GM19193 (cell line): ENCODE measurements at regions not wholly inside any gene's neighbourhood (a gene's known extent, or its start where the extent isn't known, plus 50 kb on each side); places are given as distances from the start of the nearest gene placed in this dataset.

Source experiments
- POLR2A ChIP-seq: IDR thresholded peaks from 4 replicates; pipeline ENCODE4 v1.6.1; 2011; ENCODE audit not compliant: insufficient read depth, insufficient read length; ENCODE audit errors: extremely low read depth

DNA sequence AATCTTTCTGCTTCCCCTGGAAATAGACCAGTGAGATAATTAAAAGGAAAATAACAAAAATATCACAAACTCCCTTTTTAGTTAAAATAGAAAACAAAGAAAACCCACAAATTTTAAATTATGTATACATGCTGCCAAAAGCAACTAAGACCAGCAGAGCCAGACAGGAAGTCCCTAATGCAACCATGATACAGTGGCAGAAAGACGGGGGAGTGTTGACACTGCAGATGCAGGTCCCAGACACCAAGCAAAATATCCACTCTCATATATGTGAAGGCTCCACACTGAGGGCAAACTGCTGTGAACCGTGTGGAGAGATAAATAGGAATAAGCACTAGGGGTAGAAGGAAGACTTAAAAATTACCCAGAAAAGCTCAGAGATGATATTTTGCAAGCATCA is 401.0 kb downstream of the BTG1 start:
- no peak for TF ChIP-seq POLR2A

DNA sequence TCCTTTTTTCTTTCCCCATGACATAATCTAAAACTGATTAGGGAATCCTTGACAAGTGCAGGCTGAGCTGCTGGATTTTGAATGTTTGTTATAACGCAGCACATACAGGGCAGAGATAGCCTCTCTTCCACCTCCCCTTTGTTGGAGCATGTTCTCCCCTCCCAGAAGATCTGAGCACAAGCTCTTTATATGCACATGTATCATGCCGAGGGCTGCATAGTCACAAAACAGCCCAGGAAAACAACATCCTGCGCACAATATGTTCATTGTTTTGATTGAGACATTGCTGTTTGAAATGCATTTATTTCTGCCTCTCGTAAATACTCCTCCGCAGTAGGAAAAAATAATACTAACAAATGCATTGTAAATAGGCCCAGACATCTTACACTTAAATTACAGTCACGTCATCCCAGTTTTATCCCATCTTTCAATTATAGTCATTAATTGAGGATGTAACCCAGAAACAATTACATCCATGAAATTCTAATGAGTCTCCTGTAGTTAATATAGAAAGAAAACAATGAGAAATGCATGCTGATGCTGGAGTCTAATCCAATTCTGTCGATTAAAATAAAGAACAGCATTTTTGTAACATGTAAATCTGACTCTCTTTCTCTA is 401.8 kb downstream of the BTG1 start:
- no peak for TF ChIP-seq POLR2A

DNA sequence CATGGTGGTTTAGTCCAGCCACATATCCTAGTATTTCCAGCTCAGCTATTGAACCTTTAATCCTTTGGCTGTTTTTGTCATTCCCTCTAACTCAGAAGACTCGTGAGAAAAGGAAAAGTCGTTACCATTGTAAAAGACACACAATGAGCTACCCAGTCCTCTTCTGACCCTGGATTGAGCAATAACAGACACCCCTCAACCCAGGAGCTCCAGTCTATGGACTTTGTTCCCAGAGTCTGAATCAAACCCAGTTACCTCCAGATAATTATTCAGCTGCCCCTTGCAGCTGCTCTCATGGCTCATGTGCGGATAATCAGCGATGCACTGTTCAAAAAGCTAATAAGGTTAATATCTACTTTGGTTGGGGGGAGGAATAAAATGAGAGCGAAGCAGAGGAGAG is 402.4 kb downstream of the BTG1 start:
- no peak for TF ChIP-seq POLR2A

DNA sequence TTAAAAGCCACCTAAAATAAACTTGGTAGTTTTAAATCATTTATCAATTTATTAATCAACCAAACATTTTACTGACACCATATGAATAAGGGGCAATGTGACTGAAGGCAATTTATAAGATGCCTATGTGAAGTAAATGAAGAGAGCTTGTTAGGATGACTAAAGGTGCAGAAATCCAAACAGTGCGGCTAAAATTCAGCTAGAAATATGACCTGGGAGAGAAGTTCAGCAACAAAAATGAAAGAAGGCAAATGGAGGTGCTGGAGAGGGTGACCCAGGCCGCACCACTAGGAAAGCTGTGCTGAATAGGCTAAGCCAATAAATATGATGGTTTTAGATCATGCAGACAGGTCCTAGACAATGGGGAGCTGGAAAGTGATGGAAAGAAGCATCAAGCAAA is 403.7 kb downstream of the BTG1 start:
- no peak for TF ChIP-seq POLR2A

DNA sequence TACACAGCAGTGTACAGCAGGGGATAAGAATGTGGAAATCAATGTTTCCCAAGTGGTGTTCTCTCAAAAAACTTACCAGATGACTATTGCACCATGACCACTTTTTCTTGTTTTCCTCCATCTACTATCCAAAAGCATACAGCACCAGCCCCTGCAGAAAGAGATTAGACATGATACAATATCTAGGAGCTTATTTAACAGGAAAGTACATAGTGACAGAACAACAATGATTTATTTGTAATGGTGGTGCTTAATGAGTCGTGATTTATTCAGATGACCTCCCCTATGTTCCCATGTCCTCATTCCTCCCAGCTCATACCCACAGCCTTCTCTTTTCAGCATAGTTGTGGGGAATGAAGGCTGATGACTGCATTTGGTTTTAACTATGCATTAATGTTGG is 413.6 kb downstream of the BTG1 start:
- TF ChIP-seq POLR2A: no peak

DNA sequence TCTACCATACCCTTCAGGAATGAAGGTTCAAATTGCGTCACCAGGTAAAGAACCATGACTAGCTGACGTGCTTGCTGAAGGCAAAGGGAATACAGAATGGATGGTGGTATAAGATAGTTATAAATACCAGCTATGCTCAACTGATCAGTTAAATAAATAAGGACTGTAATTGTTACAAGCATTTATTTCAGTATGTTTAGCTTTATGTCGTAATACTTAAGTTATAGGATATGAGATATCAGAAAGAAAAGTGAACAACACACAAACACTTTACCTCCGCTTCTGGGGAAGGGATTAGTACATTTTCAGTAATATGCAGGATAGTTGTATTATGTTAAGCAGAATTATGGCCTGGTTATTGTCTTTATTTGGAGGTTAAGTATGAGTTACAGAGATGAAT is 416.1 kb downstream of the BTG1 start:
- TF ChIP-seq POLR2A: no peak

DNA sequence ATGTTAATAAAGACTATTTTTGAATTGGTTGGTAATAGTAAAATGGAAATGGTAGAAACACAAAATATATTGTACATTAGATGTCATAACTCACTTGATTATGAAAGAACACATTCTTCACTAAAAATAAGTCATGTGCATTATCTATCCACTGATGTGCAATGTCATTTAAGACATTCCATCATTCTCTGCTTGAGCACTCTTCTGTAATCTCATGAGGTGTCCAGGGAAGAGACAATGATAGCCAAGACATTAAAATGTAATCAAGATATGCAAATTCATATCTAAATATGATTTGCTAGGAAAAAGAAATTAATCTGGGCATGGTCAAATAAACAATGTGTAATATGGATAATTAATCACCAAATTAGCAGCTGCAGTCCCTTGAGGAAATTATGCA is 422.5 kb downstream of the BTG1 start:
- TF ChIP-seq POLR2A: no peak

DNA sequence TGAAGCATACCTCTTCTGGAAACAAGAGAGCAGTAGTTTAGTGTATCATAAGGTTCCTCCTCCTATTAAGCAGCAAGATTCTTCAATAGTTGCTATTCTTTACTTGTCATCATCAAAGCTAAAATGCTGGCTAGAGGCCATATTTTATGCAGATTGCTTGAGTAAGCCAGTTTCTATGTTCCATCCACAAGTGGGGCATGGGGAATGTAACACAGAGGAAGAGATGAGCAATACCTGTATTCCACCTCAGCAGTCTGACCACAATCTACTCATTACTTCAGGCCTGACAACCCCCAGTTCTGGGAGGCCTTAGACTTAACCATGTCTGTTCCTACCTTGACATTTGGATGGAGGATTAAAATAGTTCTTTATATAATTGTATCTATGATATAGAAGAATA is 423.6 kb downstream of the BTG1 start:
- no peak for TF ChIP-seq POLR2A

DNA sequence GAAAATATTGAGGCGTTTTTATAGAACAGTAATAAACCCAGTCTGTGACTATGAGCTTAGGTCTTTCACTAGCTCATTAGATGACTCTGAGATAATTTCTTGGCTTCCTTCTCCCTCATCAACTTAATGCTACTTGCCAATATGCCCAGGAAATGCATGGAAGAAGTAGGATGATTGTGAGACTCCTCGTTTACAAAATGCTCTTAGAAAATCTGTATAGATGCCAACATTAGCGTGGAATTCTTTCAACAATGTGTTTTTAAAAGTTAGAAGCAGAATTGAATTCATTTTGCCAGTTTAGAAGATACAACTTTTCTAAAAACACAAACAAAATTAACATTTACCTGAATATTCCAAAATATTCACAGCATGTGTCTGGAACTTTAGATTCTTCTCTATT is 424.6 kb downstream of the BTG1 start:
- no peak for TF ChIP-seq POLR2A

DNA sequence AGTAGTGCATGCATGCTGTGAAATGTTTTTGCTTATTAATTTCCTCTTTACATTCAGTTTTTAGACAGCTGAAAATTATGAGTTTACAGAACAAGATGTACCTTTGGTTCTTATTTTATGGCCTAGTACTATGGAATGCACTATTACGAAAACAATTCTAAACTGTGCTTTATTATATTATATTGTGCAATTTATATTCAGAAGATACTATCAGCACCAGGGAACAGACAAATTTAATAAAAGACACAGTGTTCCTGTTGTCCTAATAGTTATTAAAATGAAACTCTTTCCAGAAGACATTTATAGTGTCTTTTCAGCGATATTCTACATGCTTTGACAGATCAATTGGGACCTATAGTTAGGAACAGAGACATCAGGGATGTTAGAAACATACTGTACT is 427.3 kb downstream of the BTG1 start:
- TF ChIP-seq POLR2A: no peak

DNA sequence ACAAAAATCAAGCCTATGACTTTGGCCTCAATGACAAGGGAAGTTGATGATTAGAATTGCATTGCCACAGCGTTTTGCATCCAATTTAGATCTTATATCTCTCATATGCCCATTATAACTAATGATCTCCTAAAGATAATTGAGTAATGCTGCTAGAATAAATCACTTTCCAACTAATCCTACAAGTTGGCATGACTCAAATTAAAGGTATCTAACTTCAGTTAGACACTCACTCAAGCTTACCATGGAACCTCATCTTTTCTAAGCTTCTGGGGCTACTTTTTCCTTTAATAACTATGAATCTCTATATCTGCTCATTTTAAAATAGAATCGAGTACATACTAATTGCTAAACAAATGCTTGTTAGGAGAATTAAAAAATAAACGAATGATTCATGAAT is 427.8 kb downstream of the BTG1 start:
- no peak for TF ChIP-seq POLR2A

DNA sequence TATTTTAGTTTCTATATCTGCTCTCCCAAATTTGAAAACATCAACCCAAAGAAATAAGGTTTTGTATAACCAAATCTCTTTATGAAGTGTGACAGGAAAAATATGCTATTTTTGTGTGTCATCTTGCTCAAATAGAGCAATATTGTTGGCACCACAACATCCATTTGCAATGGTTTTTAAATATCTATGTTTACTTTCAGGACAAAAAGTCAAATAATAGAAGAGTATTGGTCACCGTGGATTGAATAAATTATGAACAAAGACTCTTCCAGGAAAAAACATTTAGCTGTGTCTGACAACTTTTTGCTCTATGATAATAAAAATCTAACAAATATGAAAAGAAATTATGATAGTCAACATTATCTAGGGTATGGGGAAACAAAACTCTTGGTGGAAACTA is 439.2 kb downstream of the BTG1 start:
- no peak for TF ChIP-seq POLR2A

DNA sequence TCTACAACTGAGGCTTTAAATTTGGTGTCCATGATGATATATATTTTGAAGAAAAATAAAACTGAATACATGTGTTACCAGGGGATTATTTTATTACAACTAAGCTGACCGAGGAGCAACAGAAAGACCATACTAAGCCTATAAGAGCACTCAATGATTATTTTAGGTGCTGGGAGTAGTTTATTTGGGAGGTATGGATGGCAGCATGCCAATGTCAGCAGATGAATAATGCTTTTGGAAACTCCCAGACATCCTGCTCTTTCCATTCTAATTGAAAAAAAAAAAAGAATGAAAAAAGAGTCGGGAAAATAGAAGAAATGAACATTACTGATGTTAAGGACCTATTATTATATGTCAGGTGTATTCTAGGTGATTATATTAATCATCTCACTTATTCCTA is 441.2 kb downstream of the BTG1 start:
- no peak for TF ChIP-seq POLR2A

DNA sequence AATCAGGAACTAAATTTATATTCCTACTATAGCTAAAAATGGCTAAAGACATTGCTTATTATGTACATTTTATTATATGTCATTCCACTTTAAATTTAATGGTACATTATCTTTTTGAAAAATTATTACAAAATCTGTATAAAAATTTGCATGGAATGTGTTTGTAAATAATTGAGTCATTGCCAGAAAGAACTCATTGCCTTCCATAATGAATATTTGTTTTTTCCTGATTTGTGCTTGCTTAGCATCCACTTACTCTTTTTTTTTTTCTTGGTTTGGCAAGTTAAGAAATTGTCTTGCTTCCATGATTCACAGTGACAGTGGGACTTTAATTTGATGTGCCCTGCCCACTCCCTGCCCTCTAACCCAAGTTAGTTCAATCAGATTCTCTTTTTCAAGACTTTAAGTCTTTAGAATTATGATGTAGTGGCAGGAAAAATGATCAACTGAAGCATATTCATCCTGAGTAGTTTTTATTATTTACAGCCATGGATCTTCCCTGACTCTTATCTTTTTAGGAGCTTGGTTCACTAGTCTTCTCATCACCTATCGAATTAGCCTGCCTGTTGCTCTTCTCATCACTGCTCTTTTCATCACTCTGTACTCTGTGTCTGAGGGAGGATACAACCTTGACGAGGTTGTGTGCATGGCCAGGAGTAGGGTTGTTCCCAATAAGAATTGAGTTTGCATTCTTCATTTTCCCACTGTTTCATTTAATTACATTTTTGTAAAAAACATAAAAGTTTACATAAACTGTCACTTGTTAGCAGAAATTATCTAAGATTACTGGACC is 442.0 kb downstream of the BTG1 start:
- no peak for TF ChIP-seq POLR2A

DNA sequence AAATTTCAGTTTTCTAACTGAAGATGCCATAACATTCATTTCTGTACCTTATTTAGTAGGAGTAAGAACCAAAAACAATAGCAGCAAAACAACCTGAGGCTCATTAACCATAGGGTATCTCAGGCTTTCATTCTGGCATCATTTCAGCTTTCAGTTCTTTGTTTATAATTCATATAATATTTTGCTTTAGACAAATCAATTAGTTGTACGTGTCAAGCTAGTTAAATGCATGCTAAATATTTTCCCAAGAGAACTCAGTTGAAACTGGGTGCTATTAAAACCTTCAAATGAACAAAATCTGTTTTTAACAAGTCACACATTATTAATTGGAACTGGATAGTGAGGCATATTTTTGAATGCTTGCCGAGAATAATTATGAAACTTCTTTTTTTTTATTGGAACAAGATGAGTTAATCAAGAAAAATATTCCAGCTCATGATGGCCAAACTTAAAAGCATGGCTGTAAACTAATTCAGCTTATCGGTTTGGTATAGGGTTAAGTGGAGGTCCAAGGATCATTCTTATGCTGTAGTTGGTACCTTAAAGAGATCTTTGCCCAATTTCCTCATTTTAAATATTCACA is 442.7 kb downstream of the BTG1 start:
- TF ChIP-seq POLR2A: no peak

DNA sequence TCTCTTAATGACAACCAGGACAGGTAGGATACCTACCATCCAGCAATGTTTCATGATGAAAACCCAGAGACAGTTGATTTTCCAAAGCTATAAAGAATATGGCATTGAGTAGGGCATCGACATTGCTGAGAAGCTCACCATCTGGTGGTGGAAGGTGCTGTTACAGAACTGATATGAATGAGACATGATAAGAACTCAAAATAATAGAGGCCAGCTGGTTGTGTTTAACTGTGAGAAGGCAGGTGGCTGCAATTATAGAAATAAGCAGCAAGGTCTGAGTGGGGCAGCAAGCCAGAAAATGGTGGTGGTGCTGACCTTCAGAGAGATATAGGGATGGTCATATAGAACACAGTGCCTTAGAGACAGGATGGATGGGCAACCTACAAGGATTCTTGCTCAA is 449.7 kb downstream of the BTG1 start:
- no peak for TF ChIP-seq POLR2A
